GM23338 (cell line): ENCODE measurements at regions not wholly inside any gene's neighbourhood (a gene's known extent, or its start where the extent isn't known, plus 50 kb on each side); places are given as distances from the start of the nearest gene placed in this dataset.

Source experiments
- ATAC-seq: fragments of 200-7000 bp; cut with Tn5 transposase; 3 replicates; pipeline ENCODE4 v1.9.1; 2020
- DNase-seq: peaks from one replicate; pipeline ENCODE4 v3.0.0-alpha.2; 2015; ENCODE audit warnings: low spot score
- H2AFZ ChIP-seq: fragments of 200-600 bp; sonication (generic); 2 replicates; pipeline ENCODE4 v1.8.0; 2016; ENCODE audit warnings: antibody characterized with exemption, mild to moderate bottlenecking, moderate library complexity
- H3F3A ChIP-seq: fragments of 200-600 bp; sonication (generic); replicated peaks from 2 replicates; pipeline ENCODE4 v1.8.0; 2017; ENCODE audit warnings: antibody characterized with exemption, mixed run types, low read depth
- H3K27ac ChIP-seq: fragments of 200-600 bp; sonication (generic); 2 replicates; pipeline ENCODE4 v1.6.1; 2016; ENCODE audit warnings: low read depth
- H3K27me3 ChIP-seq: fragments of 200-600 bp; sonication (generic); 2 replicates; pipeline ENCODE4 v1.8.0; 2016; ENCODE audit warnings: mild to moderate bottlenecking, mixed run types, moderate library complexity; ENCODE audit not compliant: insufficient read depth
- H3K36me3 ChIP-seq: fragments of 200-600 bp; sonication (generic); 2 replicates; pipeline ENCODE4 v1.8.0; 2016; ENCODE audit warnings: mild to moderate bottlenecking; ENCODE audit not compliant: insufficient read depth
- H3K4me1 ChIP-seq: fragments of 200-600 bp; sonication (generic); 2 replicates; pipeline ENCODE4 v1.8.0; 2016; ENCODE audit warnings: mild to moderate bottlenecking, moderate library complexity; ENCODE audit not compliant: insufficient read depth
- H3K4me2 ChIP-seq: fragments of 200-600 bp; sonication (generic); 2 replicates; pipeline ENCODE4 v1.7.1; 2017; ENCODE audit warnings: mixed run types
- H3K4me3 ChIP-seq: fragments of 200-600 bp; sonication (generic); 2 replicates; pipeline ENCODE4 v1.6.1; 2016; ENCODE audit warnings: mixed run types
- H3K79me2 ChIP-seq: fragments of 200-600 bp; sonication (generic); replicated peaks from 2 replicates; pipeline ENCODE4 v1.8.0; 2017; ENCODE audit warnings: mild to moderate bottlenecking; ENCODE audit not compliant: insufficient read depth
- H3K9me2 ChIP-seq: fragments of 200-600 bp; sonication (generic); 2 replicates; pipeline ENCODE4 v1.8.0; 2017; ENCODE audit not compliant: insufficient read depth
- H4K20me1 ChIP-seq: fragments of 200-600 bp; sonication (generic); replicated peaks from 2 replicates; pipeline ENCODE4 v1.8.0; 2017; ENCODE audit warnings: mild to moderate bottlenecking; ENCODE audit not compliant: insufficient read depth
- H3K27ac Mint-ChIP-seq: 2 replicates; pipeline ENCODE4 v1.8.0; 2020; ENCODE audit warnings: inconsistent platforms, mild to moderate bottlenecking, moderate library complexity, mixed read lengths
- H3K27me3 Mint-ChIP-seq: 3 replicates; pipeline ENCODE4 v1.8.0; 2022; ENCODE audit warnings: low read depth, mild to moderate bottlenecking, moderate library complexity, mixed read lengths, inconsistent platforms; ENCODE audit not compliant: insufficient read depth, poor library complexity
- H3K36me3 Mint-ChIP-seq: 3 replicates; pipeline ENCODE4 v1.8.0; 2021; ENCODE audit warnings: low read depth, mild to moderate bottlenecking, inconsistent platforms, moderate library complexity, mixed read lengths
- H3K4me1 Mint-ChIP-seq: 3 replicates; pipeline ENCODE4 v1.8.0; 2020; ENCODE audit warnings: mild to moderate bottlenecking, inconsistent platforms, mixed read lengths
- H3K4me3 Mint-ChIP-seq: 3 replicates; pipeline ENCODE4 v1.8.0; 2021; ENCODE audit warnings: moderate library complexity, mild to moderate bottlenecking, inconsistent platforms, mixed read lengths
- H3K9me3 Mint-ChIP-seq: 3 replicates; pipeline ENCODE4 v1.8.0; 2020; ENCODE audit warnings: moderate library complexity, mild to moderate bottlenecking, inconsistent platforms, mixed read lengths
- CREB1 ChIP-seq: fragments of 250-450 bp; sonication (Bioruptor Pico); IDR thresholded peaks from 2 replicates; pipeline ENCODE4 v1.5.0; 2020; ENCODE audit warnings: low read depth, mild to moderate bottlenecking, moderate library complexity
- CTCF ChIP-seq, 2 experiments: fragments of 200-600 bp in 1 of 2; sonication (generic) in 1 of 2; conservative IDR thresholded peaks; 2 replicates each; pipeline versions ENCODE4 v1.5.1 to v1.6.1; 2016 to 2017; ENCODE audit warnings: antibody characterized with exemption in 2 of 2, low read depth in 2 of 2, mild to moderate bottlenecking in 2 of 2, moderate library complexity in 1 of 2
- EZH2 ChIP-seq: fragments of 200-600 bp; sonication (generic); IDR thresholded peaks from one replicate; pipeline ENCODE4 v1.8.0; 2017; ENCODE audit warnings: antibody characterized with exemption, mild to moderate bottlenecking, low read depth; ENCODE audit not compliant: unreplicated experiment
- EZH2phosphoT487 ChIP-seq: fragments of 200-600 bp; sonication (generic); IDR thresholded peaks from one replicate; pipeline ENCODE4 v1.8.1; 2018; ENCODE audit warnings: antibody characterized with exemption; ENCODE audit not compliant: unreplicated experiment
- JUNB ChIP-seq: IDR thresholded peaks from one replicate; pipeline ENCODE4 v1.6.1; 2016; ENCODE audit warnings: antibody characterized with exemption; ENCODE audit not compliant: unreplicated experiment
- NANOG ChIP-seq: IDR thresholded peaks from 2 replicates; pipeline ENCODE4 v1.6.1; 2016; ENCODE audit warnings: antibody characterized with exemption, borderline replicate concordance
- POLR2AphosphoS5 ChIP-seq: IDR thresholded peaks from 2 replicates; pipeline ENCODE4 v1.6.1; 2016; ENCODE audit warnings: antibody characterized with exemption, low read depth
- STAT1 ChIP-seq: IDR thresholded peaks from one replicate; pipeline ENCODE4 v1.6.1; 2016; ENCODE audit warnings: antibody characterized with exemption; ENCODE audit not compliant: unreplicated experiment
- ZNF114 ChIP-seq: fragments of 250-450 bp; sonication (Bioruptor Pico); IDR thresholded peaks from 2 replicates; pipeline ENCODE4 v1.5.0; 2020; ENCODE audit warnings: mild to moderate bottlenecking, moderate library complexity
- ZNF331 ChIP-seq: fragments of 250-450 bp; sonication (Bioruptor Pico); IDR thresholded peaks from 2 replicates; pipeline ENCODE4 v1.5.0; 2020; ENCODE audit warnings: low read depth, mild to moderate bottlenecking, moderate library complexity
- TF ChIP-seq, protein P1 (sequence below): fragments of 250-450 bp; sonication (Bioruptor Pico); IDR thresholded peaks from 2 replicates; pipeline ENCODE4 v1.5.0; 2020; ENCODE audit warnings: mild to moderate bottlenecking, moderate library complexity
- TF ChIP-seq, protein P2 (sequence below): IDR thresholded peaks from one replicate; pipeline ENCODE4 v1.6.1; 2018; ENCODE audit warnings: antibody characterized with exemption; ENCODE audit not compliant: unreplicated experiment
- TF ChIP-seq, protein P3 (sequence below): IDR thresholded peaks from 2 replicates; pipeline ENCODE4 v1.6.1; 2016; ENCODE audit warnings: antibody characterized with exemption

DNA sequence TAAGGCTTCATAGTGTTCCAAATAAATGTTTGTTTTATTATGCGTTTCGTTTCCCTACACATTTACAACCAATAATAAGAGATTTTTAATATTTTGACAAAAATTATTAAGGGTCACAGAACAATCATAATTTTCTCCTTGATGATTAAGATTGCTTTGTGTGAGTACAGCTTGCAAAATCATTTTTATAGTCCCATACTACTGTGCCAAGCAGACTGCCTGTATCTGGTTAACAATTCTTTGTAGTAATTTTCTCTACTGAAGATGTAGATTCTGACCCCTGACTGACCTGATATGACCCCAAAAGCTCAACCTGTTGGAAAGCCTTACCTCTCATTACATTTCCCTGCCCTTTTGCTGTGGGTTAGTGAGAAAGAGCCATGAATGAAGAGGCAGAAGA lies 311.9 kb upstream of the PIK3R1 start:
- H3K36me3 ChIP-seq, result no peaks in the 10 kb centered on the region
- Mint-ChIP-seq H3K4me1 (no peaks in the 10 kb centered on the region), H3K27me3 (no peaks in the 10 kb centered on the region), H3K9me3 (no peaks in the 10 kb centered on the region), H3K27ac (no peak overlapping the region), H3K36me3 (no peaks in the 10 kb centered on the region), H3K4me3 (no peak overlapping the region)
- ATAC-seq (no peak), DNase-seq (no peak)
- H3K4me3 ChIP-seq, result no peak overlapping the region
- no peak overlapping the region for H2AFZ ChIP-seq
- H3K27me3 ChIP-seq, result no peaks in the 10 kb centered on the region
- no peaks in the 10 kb centered on the region for H3K79me2 ChIP-seq
- no peaks in the 10 kb centered on the region for H3K4me1 ChIP-seq
- H3K27ac ChIP-seq, result no peak overlapping the region
- H4K20me1 ChIP-seq, result no peaks in the 10 kb centered on the region
- H3F3A ChIP-seq, result no peaks in the 10 kb centered on the region
- H3K9me2 ChIP-seq, result 0 out of 2 replicates have a peak, but pooled peaks cover 4% of the 10 kb centered on the region
- no peak overlapping the region for H3K4me2 ChIP-seq
- no peak for TF ChIP-seq POLR2AphosphoS5
- no peak for TF ChIP-seq EZH2
- TF ChIP-seq ZNF114 (CRISPR knock-in tag), result no peak
- TF ChIP-seq JUNB, result no peak
- TF ChIP-seq ZNF331 (CRISPR knock-in tag), result no peak
- TF ChIP-seq, protein P1, sequence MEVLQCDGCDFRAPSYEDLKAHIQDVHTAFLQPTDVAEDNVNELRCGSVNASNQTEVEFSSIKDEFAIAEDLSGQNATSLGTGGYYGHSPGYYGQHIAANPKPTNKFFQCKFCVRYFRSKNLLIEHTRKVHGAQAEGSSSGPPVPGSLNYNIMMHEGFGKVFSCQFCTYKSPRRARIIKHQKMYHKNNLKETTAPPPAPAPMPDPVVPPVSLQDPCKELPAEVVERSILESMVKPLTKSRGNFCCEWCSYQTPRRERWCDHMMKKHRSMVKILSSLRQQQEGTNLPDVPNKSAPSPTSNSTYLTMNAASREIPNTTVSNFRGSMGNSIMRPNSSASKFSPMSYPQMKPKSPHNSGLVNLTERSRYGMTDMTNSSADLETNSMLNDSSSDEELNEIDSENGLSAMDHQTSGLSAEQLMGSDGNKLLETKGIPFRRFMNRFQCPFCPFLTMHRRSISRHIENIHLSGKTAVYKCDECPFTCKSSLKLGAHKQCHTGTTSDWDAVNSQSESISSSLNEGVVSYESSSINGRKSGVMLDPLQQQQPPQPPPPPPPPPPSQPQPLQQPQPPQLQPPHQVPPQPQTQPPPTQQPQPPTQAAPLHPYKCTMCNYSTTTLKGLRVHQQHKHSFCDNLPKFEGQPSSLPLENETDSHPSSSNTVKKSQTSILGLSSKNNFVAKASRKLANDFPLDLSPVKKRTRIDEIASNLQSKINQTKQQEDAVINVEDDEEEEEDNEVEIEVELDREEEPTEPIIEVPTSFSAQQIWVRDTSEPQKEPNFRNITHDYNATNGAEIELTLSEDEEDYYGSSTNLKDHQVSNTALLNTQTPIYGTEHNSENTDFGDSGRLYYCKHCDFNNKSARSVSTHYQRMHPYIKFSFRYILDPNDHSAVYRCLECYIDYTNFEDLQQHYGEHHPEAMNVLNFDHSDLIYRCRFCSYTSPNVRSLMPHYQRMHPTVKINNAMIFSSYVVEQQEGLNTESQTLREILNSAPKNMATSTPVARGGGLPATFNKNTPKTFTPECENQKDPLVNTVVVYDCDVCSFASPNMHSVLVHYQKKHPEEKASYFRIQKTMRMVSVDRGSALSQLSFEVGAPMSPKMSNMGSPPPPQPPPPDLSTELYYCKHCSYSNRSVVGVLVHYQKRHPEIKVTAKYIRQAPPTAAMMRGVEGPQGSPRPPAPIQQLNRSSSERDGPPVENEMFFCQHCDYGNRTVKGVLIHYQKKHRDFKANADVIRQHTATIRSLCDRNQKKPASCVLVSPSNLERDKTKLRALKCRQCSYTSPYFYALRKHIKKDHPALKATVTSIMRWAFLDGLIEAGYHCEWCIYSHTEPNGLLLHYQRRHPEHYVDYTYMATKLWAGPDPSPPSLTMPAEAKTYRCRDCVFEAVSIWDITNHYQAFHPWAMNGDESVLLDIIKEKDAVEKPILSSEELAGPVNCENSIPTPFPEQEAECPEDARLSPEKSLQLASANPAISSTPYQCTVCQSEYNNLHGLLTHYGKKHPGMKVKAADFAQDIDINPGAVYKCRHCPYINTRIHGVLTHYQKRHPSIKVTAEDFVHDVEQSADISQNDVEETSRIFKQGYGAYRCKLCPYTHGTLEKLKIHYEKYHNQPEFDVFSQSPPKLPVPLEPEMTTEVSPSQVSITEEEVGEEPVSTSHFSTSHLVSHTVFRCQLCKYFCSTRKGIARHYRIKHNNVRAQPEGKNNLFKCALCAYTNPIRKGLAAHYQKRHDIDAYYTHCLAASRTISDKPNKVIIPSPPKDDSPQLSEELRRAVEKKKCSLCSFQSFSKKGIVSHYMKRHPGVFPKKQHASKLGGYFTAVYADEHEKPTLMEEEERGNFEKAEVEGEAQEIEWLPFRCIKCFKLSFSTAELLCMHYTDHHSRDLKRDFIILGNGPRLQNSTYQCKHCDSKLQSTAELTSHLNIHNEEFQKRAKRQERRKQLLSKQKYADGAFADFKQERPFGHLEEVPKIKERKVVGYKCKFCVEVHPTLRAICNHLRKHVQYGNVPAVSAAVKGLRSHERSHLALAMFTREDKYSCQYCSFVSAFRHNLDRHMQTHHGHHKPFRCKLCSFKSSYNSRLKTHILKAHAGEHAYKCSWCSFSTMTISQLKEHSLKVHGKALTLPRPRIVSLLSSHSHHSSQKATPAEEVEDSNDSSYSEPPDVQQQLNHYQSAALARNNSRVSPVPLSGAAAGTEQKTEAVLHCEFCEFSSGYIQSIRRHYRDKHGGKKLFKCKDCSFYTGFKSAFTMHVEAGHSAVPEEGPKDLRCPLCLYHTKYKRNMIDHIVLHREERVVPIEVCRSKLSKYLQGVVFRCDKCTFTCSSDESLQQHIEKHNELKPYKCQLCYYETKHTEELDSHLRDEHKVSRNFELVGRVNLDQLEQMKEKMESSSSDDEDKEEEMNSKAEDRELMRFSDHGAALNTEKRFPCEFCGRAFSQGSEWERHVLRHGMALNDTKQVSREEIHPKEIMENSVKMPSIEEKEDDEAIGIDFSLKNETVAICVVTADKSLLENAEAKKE (CRISPR knock-in tag), result no peak
- TF ChIP-seq, protein P2, sequence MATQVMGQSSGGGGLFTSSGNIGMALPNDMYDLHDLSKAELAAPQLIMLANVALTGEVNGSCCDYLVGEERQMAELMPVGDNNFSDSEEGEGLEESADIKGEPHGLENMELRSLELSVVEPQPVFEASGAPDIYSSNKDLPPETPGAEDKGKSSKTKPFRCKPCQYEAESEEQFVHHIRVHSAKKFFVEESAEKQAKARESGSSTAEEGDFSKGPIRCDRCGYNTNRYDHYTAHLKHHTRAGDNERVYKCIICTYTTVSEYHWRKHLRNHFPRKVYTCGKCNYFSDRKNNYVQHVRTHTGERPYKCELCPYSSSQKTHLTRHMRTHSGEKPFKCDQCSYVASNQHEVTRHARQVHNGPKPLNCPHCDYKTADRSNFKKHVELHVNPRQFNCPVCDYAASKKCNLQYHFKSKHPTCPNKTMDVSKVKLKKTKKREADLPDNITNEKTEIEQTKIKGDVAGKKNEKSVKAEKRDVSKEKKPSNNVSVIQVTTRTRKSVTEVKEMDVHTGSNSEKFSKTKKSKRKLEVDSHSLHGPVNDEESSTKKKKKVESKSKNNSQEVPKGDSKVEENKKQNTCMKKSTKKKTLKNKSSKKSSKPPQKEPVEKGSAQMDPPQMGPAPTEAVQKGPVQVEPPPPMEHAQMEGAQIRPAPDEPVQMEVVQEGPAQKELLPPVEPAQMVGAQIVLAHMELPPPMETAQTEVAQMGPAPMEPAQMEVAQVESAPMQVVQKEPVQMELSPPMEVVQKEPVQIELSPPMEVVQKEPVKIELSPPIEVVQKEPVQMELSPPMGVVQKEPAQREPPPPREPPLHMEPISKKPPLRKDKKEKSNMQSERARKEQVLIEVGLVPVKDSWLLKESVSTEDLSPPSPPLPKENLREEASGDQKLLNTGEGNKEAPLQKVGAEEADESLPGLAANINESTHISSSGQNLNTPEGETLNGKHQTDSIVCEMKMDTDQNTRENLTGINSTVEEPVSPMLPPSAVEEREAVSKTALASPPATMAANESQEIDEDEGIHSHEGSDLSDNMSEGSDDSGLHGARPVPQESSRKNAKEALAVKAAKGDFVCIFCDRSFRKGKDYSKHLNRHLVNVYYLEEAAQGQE, result no peak
- no peak for TF ChIP-seq CTCF (conservative IDR thresholded peaks at IDR 0.05; ENCODE audit: low read depth in 2 of 2)
- TF ChIP-seq STAT1, result no peak
- no peak for TF ChIP-seq EZH2phosphoT487
- TF ChIP-seq, protein P3, sequence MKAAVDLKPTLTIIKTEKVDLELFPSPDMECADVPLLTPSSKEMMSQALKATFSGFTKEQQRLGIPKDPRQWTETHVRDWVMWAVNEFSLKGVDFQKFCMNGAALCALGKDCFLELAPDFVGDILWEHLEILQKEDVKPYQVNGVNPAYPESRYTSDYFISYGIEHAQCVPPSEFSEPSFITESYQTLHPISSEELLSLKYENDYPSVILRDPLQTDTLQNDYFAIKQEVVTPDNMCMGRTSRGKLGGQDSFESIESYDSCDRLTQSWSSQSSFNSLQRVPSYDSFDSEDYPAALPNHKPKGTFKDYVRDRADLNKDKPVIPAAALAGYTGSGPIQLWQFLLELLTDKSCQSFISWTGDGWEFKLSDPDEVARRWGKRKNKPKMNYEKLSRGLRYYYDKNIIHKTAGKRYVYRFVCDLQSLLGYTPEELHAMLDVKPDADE, result no peak
- no peak for TF ChIP-seq NANOG
- no peak for TF ChIP-seq CREB1 (CRISPR knock-in tag)
